Left forelimb (tissue), 1 donor: ENCODE measurements at regions not wholly inside any gene's neighbourhood (a gene's known extent, or its start where the extent isn't known, plus 50 kb on each side); places are given as distances from the start of the nearest gene placed in this dataset.
"Not testable (repeated sequence)": the region's sequence is repeated elsewhere in the genome, so short reads cannot be mapped to it uniquely, and the experiment has no call there.

Source experiments
- DNase-seq: peaks from one replicate; pipeline ENCODE4 v3.0.0-alpha.2; 2018; ENCODE audit warnings: low spot score

DNA sequence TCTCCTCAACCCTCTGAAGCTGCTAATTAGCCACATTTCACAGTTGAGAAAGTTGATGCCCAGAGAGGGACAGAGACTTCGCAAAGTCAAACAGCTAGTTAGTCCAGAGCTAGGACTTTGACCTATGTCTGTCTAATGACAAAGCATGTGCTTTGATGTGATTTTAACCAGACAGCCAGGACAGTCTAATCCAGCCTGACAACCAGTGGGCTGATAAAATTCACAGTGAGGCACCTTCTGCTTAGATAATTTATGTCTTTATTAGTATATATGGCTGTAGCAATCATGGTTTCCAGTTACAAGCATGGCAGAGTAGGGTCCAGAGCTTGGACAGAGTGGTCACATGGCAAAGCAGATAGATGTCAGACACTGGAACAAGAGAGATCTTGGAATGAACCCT, 133.6 kb upstream of the C1QTNF7 start:
- DNase-seq = no peak

DNA sequence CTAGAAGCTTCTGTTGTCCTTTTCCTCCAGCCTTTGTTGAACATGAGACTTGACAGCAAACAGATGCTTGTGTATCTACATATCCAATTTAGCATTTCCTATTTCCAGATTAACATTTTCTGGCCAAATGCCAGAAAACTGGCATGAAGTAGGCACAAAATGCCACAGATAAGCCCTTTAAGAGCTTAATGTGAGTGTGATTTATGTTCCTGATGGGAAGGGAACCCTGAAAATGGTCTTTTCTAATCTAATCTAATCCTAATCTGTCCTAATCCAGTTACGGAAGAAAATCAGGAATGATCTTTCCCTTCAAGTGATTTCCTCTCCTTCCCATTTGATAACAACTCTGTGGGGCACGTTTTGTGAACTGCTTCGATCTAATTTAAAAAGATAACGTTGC, 133.0 kb upstream of the C1QTNF7 start:
- DNase-seq = no peak

DNA sequence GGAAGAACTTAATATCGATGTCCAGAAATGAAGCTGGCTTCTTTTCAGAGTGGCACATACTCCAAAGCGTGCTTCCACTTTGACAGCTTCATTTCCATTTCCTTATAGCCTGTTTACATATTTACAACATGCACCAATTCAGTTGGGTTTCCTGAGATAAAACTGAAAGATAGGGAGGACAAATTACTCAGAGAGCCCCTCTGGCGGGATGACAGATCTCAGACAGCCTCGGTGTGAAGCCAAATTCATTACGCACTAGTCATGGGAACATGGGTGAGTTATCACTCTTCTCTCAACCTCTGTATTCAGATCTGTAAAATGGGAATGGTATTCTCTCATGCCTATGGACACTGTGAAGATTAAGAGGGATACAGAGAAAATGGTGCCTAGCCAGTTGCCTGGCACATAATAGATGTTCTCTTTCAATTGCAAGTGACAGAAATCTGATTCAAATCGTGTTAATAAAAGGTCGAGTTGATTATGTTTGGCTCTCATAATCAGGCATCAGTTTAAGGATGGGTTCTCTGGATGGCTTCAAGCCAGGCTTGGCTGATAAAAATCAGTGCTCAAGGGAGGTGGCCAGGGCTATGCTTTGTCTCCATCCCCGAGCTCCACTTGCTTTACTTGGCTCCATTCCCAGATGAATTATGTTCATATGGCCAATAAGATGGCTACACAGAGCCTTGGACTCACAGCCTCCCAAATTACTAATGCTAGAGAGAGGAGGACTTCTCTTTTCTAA, 132.2 kb upstream of the C1QTNF7 start:
- no peak for DNase-seq

DNA sequence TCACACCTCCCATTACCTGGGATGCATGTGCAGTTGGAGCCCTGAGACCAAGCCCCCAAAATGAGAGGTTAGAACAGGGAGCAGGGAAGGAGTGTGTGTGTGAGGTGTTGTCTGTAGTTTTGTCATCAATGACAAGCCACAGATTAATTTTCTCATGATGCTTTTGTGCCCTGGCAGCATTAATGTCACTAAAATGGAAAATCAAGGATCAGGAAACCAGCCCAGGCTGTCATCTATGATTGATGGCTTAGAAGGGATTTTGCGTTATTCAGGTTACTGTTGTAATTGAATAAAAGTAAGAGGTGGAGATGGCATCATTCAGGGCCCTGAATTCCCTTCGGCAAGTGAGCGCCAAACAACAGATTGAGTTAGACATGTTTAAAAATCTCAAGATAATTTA, 130.5 kb upstream of the C1QTNF7 start:
- no peak for DNase-seq

DNA sequence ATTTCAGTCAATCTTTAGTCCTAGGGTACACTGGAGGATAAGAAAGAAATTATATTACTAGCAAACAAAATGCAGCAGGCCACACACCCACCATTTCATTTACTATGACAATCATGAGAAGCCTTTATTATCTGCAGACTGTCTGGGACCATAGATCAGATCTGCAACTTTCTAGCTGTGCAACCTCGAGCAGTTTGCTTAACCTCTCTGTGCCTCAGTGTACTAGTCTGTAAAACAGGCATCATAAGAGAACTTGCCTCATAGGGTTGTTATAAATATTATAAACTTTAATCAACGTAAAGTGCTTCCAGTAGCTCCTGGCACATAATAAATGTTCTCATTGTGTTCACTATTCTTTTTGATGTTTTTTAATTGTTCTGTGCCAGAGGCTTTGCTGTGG, 128.2 kb upstream of the C1QTNF7 start:
- no peak for DNase-seq

DNA sequence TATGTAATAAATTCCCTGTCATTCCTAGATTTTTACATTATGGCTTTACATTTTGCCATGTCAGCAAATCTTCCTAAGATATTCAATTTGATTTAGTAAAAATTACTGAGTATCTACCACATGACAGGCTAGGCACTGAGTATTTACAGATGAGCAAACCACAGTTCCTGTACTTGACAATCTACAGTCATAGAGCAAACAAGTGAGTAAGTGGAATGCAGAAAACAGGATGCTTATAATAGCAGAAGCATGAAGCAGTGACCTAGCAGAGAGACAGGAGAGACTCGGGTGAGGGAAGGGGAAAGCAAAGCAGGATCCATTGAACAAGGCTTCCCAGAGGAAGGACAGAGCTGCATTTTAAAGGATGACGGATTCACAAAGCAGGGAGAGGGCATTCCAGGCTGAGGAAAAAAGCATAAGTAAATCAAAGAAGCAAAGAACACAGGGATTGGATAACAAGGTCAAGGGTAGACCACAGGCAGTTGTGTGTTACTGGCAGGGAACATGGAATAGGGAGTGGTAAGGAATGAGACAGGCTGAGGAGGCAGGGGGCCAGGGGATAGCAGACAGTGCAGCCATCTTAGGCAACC, 124.7 kb upstream of the C1QTNF7 start:
- DNase-seq = no peak

DNA sequence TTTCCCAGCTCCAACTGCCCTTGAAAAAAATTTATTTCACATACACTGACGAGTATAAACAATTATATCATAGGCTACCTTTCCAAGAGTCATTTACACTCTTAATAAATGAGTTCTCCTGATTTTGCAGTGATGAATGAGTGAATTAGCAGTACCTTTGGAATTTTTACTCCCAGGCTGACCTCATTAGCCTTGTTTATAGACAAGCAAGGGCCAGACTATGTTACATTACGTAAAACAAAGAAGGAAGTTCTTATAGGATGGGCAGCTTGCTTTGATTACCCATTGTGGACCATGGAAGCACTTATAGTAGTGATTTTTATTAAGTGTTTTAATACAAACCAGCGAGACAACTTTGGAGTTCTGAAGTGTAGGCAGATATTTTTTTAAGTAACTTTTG, 112.9 kb upstream of the C1QTNF7 start:
- no peak for DNase-seq

DNA sequence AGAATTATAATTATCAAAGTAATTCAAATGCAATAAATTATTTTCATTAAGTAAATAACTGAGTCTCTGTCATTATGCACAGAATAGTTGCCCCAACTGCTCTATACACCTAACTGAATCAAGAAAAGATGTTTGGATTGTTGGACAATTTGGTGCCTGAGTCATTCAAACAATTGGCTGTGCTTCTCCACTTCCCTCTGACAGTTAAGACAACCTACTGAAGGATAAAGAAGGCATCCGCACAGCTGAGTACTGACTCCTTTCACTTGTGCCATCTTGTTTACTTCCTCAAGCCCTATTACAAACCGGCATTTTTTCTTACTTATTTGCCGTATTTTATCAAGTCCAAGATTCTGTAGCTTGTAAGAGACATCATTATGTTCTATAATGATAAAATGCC, 110.6 kb upstream of the C1QTNF7 start:
- DNase-seq = no peak

DNA sequence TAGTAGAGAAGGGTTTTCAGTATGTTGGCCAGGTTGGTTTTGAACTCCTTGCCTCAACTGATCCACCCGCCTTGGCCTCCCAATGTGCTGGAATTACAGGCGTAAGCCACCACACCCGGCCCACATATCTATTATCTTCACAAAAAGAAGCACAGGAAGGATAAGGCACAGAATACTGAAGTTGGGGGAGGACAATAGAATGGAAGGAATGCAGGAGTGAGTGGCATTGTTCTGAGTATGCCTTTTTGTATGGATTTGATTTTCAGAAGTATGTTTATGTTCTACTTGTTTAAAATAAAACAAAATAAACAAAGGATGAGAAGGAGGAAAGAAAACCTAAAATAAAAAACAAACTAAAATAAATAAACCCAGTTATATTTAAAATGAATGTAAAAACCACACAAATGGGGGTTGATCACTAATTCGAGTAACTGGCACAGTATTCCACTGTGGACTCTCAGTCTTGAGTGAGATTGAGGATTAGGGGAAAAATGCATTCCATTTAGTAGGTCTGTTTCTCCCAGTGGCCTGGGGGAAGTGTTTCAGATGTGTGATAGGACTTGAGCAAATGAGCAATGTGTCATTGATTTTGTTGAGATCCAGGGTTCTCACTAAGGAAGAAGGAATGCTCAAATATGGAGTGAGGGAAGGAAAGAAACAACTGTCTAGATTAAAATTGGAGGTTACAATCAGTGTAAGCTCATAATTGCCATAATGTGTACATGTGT, 109.0 kb upstream of the C1QTNF7 start:
- no peak for DNase-seq

DNA sequence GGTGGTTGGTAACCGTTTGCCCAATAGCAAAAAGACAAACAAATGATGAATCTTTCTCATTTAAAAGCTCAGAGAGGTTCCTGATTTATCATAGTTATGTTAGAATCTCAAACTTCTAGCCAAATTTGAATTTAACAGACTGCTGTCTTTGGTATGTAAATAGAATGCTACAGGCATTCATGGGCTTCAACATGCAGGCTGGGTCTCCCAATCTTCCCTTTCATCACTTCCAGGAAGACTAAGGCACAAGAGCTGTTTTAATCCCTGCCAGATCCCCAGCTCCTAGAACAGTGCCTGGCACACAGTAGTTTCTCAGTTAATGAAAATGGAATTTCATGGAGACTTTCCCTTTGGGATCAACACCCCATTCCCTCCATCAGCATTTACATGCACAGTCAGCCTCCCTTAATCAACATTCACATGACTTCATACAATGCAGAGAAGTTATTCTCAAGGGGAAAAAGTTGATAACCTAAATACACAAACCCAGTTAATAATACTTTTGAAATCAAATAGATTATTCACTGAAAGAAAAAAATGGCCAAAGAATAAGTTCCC, 107.6 kb upstream of the C1QTNF7 start:
- DNase-seq = no peak

DNA sequence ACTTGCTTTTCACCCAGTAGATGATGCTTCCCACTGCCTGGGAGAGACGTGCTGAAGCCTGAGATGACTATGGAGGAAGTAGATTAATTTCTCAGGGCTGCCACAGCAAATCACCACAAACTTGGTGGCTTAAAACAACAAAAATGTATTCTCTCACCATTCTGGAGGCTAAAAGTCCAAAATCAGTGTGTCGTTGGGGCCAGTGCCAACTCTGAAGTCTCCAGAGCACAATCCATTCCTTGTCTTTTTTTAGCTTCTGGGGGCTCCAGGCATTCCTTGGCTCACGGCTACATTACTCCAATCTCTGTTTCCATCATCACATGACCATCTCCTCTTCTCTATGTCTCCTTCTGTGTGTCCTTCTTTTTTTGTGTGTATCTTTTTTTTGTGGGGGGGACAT, 105.8 kb upstream of the C1QTNF7 start:
- no peak for DNase-seq

DNA sequence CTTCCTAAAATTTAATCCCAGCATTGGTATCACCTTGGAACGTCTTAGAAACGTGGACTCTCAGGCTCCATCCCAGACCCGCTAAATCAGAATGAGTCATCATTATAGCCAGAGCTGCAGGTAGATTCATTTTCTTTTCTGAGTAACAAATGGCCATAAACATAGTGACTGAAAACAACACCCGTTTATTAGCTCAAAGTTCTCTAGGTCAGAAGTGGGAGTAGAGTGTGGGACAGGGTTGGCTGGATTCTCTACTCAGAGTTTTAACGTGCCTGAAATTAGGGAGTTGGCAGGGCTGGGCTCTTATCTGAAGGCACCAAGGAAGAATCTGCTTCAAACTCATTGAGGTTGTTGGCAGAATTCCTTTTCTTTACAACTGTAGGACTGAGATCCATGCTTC, 101.8 kb upstream of the C1QTNF7 start:
- no peak for DNase-seq

DNA sequence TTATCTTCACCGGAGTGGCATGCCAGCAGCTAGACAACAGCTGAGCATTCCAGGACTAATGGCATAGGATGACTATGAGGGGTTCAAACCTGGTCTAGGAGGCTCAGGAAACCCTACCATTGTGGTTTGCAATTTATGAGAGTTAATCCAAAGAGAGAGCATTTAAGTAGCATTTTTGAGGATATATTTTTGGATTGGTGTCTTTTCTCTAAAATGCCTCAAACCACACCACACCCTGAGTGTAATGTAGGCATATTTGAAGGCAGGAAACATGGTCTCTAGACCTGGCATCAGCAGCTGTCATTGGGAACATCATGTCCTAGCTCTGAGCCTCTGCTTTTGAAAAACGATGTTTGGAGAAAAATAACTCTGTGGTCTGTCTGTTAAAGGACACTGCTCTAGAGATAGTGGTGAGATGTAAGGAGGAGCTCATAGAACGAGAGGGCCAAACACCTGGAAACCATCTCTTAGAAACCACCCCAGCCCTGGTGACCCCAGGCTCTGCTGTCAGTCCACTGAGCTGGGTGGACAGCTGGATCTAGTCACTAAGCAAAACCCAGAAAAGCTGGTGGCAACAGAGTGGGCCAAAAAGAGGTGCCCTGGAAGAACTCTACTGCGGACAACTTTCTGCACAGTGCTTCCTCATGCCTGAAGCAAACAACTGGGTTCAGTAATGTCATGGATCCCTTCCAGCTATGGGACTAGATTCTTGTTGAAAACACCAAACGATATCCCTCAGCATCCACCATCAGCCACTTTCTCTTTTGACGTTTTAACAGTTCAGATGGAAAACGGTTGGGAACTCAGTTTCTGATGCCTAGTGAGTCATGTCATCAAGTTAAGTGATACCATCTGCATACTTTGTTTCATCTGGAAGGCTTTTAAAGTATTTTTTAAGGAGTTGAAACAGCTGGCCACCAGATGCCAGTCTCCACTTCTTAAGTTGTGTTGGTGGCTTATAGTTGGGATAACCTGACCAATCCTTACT, 100.2 kb upstream of the C1QTNF7 start:
- DNase-seq = no peak

DNA sequence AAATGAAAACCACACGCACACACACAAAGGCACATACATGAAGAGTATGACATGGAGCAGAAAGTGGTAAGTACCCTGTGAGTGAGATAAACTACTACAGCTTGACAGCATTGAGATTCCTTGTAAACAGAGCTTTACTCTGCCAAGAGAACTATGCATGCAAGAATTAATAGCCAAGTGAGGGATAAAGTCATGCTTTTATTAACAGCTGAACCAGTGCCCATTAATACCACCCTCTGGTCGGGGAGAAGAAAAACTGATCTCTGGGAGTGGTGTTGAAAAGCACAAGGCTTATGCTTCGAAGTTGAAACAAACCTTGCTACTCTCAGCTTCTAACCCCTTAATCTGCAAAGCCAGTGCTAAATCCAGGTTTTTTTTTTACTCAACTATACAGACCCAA, 95.9 kb upstream of the C1QTNF7 start:
- DNase-seq = no peak

DNA sequence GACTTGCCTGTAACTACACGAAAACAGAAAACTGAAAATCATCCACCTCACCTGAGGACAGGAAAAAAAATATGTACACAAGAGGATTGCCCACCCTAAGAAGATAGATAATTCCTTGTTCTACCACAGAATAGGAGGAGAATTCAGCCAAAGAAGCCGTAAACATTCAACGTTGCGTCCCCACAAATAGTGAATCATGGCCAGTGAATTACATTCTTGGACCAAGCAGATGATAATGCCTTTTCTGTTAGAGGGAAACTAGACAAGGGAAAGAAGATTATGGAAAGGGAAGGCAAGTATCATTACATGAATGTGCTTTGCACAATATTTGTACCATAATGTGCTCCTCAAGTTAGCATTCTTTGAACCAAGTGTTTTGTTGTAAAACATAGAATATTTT, 95.5 kb upstream of the C1QTNF7 start:
- no peak for DNase-seq

DNA sequence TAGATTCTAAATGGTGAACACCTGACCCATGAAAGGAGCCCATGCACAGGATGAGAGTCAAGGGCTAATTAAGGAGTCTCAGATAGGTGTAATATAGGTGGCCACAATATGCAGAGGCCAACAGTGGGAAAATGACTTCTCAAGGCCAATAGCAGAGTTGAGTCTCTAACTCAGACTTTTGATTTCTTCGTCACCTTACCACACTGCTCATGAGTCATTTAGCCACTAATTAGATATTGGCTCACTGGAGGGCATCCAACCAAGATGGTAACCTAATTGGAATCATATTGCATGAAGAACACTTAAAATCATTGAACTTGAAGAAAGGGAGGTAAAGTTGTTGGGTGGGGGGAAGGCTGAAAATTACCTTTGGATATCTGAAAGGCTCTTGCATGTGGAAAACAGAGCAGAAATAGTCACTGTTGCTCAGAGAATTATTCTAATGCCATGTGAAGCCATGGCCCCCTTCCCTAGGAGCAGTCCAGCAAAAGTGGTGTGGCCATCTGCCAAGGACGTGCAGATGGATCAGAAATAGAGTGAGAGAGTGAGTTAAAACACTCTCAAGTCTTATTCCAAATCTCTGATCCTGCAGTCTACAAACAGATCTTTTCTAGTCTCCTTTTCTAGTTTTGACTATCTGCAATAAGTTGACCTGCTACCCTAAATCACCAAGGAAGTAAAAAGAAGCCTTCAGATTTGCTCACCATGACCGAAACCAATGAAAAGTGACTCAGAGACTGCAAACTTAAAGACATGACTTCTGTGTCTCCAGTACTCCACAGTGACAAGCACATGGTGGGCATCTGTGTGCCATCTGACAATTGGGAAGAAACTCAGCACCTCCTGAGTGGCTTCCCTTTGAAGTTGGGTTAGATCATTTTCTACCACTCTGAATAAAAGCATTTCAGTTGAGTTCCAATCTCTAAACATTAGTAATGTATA, 93.9 kb upstream of the C1QTNF7 start:
- DNase-seq = no peak

DNA sequence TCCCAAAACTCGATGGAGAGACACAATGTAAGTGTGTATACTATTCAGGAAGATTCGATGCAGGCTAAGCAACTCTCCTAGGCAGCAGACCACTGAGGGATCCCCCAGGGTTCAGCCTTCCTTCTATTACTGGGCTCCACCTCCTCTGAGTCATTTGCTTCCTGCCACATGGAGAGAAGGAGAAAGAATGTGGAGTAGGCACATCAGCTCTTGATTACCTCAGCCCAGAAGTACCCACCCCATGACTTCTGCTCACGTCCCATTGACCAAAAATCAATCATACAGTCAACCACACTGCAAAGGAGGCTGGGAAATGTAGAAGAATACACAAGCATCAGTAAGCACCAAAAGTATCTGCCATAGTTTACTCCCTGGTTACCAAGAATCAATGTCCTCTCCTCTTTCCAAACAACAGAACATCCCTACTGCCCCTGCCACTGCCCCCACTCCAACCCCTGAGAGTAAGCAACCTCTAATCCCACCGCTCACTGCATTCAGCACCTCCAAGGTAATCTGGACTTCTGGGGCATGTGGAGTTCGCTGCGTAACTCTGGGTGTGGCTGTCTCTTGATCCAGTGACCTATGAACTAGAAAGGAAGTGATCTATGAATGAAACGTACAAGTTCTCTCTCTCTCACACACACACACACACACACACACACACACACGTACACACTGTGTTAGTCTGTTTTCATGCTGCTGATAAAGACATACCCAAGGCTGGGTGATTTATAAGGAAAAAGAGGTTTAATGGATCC, 91.2 kb upstream of the C1QTNF7 start:
- no peak for DNase-seq

DNA sequence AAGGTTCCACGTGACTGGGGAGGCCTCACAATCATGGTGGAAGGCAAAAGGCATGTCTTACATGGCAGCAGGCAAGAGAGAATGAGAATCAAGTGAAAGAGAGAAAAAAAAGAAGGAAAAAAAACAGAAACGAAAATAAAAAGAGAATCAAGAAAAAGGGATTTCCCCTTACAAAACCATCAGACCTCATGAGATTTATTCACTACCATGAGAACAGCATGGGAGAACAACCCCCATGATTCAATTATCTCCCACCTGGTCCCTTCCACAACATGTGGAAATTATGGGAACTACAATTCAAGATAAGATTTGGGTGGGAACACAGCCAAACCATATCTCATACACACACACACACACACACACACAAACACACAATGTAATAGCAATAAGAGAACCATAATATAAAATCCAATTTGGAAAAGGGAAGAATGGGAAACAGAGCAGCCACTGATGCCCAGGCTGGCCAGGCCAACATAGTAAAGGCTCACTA, 90.6 kb upstream of the C1QTNF7 start:
- not testable (repeated sequence) for DNase-seq

DNA sequence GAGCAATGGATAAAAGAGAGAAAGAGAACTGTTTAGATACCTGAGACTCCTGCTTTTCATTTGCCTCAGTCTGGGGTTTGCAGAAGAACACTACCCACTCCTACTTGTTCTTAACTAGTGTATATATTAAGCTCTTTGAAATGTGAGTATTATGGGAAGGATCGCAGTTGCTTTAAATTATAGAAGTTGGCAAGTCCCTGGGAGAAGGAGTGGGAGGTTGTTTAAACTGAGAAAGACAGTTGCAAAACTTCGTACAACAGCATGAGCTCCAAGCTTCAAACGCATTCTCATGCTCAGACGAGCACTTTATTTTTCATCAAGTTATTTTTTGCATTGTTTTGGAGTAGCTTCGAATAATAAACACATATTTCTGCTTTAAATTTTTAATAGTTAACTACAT, 88.1 kb upstream of the C1QTNF7 start:
- DNase-seq = no peak

DNA sequence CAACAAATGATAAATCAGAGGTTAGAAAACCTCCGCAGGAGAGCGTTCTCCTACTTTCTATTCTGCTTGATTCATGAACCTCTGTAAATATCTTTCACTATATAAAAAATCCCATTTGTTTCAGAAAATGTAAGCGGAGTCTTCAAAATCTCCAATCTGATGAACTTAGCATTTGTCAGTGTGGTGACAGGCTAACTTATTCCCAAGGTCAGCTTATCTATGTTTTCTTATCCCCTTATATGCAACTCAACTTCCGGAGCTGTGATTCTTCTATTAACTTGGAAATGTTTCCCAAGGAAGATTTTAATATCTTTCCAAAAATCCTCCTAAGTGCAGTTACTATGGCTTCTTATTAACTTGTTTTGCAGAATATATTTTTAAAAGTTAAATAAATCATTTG, 87.5 kb upstream of the C1QTNF7 start:
- no peak for DNase-seq
